SK-MEL-5 (cell line): ENCODE measurements at regions not wholly inside any gene's neighbourhood (a gene's known extent, or its start where the extent isn't known, plus 50 kb on each side); places are given as distances from the start of the nearest gene placed in this dataset.
"Not testable (repeated sequence)": the region's sequence is repeated elsewhere in the genome, so short reads cannot be mapped to it uniquely, and the experiment has no call there.

ENCODE experiments used
- DNase-seq: peaks from one replicate; pipeline ENCODE4 v3.0.0-alpha.2; 2016; ENCODE audit warnings: low read depth, low spot score
- in situ Hi-C: cut with HindIII; loops from 2 replicates; pipeline ENCODE4 v1.10.0; 2016; ENCODE audit warnings: low sequenced_read_pairs, high pct_unique_total_duplicates, low pct_unique_long_range_greater_than_20kb

DNA sequence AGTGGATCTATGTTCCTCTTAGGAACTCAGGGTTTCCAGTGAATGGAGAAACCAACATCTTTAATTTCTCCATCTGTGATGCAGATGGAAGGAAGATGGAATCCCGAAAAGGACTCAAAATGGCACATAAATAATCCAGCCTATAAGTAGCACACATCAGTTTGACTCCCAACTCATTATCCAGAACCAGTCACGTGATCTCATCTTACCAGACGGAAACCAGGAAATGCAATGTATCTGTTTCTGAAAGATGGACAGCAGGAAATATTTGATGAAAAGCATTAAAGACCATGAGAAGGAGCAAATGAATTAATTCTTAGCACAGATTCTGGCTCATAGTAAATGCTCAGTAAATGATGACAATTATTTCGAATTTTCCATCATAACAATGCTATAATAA is 443.1 kb upstream of the FMR1 start:
- in situ Hi-C loops, result no loop called here
- DNase-seq, result no peak

DNA sequence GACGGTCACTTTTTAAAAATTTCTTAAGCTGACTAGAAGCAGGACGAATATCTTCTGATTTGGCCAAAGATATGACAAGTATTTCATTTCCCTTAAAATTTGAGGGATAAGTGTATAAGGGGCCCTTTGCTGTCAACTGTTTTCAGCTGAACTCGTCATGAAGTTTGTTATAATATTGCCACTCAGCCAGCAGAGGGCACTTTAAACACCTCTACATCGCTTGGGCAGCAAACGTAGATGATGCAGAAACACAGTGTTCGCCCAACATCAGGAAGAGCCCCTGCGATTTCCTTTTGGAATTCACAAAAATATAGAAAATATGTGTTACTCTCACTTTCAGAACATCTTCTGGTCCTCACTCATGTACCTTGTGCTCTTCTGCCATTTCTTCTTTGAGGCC is 435.7 kb upstream of the FMR1 start:
- DNase-seq, result peak; percentile 58
- in situ Hi-C loops, result no loop called here

DNA sequence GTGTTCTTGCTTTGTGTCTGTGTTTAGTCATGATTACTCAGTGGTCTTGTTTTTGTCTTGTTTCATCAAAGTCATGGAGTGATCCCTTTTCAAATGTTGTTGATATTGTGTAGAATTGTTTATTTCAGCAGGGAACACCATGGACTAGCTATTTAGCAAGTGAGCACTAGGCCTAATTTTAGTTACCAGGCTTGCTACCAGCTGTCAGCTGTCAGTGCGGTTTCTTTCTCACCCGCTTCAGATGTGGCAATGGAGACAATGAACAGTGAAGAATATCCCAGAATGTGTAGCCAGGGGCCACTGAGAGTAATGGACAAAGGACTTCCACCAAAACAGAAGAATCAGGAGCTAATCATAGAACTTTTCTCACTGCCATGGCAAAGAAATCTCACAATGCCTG is 432.8 kb upstream of the FMR1 start:
- no peak for DNase-seq
- in situ Hi-C loops, result no loop called here

DNA sequence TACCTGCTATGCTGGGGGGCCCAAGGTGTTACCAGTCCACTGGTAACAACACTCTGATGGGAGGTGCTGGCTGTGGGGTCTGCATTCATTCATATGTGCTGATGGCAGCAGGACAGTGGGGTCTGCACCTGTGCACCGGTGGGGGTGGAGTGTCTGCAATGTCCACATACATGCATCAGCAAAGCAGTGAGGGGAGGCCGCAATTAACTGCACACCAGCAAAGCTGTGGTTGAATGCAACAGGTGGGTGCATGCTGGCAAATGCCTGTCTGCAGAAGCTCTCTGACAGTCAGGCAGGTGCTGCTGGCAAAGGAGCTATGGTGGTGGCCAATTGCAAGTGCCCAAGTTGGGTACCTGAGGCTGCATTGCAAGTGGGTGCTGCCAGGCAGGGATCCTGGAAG is 426.5 kb upstream of the FMR1 start:
- in situ Hi-C loops, result no loop called here

DNA sequence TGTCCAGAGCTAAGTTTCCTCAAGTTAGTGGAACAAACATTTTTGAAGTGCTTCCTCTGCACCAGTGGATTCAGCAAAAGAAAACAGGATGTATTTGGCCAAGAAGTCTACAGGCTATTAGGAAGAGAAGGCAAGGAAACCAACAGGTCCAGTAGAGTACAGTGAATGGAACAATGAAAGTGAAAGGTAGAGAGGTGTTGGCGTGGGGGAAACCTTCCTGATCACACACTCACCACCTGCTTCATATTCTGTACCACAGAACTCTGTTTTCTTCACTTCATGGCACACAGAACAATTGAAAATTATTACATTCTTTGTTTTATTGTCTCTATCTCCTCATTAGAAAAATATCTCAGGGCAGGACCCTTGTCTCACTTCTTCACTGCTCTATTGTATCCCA is 417.4 kb upstream of the FMR1 start:
- in situ Hi-C loops, result no loop called here
- DNase-seq, result no peak

More for the DNA sequence above, 426.5 kb upstream of the FMR1 start:
- no peak for DNase-seq

DNA sequence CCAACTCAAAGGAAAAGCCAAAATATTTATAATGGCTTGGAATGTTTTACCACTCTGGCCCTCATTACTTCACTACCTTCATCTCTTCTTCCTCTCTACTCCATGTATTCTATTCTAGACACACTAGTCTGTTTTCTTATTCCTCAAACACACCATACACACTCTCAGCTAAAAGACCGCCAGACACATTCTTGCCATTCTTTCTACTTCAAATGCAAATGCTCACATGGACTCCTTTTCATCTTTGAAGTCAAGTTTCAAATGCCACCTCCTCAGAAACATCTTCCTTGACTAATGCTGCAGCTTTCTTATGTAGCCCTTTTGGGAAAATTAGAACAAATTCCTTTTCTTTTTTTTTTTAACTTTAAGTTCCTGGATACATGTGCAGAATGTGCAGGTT is 412.9 kb upstream of the FMR1 start:
- in situ Hi-C loops, result no loop called here
- no peak for DNase-seq

DNA sequence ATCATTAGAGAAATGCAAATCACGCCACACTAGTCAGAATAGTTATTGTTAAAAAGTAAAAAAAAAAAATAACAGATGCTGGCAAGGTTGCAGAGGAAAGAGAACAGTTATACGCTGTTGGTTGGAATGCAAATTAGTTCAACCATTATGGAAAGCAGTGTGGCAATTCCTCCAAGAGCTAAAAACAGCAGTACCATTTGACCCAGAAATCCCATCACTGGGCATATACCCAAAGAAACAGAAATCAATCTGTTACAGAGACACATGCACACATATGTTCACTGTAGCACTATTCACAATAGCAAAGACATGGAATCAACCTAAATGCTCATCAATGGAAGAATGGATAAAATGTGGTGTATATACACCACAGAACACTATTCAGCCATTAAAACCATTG is 388.7 kb upstream of the FMR1 start:
- in situ Hi-C loops, result no loop called here
- no peak for DNase-seq

DNA sequence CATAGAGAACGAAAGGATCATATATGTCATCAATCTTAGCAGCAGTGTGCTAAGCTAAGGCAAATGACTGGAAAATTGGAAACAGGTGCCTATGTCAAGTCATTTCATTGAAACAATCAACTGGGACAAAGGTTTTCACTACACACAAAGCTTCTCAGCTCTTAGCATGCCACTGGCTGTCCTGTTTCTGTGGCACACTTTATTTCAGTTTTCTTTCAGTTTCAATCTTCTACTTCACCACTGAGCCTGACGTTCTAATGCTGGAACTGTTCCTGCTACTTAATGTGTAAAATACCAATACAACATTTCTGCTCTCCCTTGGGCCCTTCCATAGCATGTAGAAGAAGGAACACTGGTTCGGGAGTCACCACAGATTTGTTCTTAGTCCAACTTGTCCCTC is 378.3 kb upstream of the FMR1 start:
- no peak for DNase-seq
- in situ Hi-C loops, result no loop called here

DNA sequence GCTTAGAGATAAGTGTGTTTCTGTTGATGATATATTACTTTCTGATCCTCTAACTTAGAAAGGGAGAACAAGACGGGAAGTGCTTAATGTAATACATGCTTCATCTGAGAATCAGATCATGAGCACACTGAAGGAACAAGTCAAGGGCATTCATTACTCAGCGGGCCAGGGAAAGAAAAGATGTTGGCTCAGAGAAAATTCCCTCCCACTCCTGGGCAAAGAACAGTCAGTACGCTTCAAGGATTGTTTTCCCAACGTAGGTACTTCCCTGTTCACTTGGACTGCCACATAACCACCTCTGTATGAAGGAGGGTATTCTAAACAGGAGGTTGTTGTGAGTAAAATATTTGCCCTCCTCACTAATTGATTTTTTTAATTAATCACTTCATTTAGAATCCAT is 374.5 kb upstream of the FMR1 start:
- in situ Hi-C loops, result no loop called here
- DNase-seq, result no peak

DNA sequence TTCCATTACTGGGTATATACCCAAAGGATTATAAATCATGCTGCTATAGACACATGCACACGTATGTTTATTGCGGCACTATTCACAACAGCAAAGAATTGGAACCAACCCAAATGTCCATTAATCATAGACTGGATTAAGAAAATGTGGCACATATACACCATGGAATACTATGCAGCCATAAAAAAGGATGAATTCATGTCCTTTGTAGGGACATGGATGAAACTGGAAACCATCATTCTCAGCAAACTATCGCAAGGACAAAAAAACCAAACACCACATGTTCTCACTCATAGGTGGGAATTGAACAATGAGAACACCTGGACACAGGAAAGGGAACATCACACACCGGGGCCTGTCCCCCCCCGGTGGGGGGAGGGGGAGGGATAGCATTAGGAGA is 363.7 kb upstream of the FMR1 start:
- in situ Hi-C loops, DNase-seq: not testable (repeated sequence)

DNA sequence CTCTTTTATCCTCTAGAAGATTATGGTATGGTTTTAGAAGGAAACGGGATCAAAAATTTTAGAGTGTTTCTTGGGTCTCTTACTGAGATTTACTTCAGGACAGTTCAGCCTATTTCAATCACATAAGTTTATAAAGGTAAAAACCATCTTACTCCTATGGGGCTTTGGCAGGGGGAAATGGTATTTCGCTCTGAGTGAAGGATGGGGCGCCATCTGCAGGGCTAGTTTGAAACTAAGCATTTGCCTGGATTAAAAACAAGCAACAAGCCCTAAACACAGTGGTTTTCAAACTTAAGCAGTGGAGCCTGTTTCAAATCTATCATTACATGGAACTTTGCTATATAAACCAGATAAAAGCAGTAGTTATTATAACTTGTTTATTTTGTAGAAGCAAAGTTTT is 361.5 kb upstream of the FMR1 start:
- in situ Hi-C loops, result no loop called here
- peak; percentile 54 for DNase-seq

DNA sequence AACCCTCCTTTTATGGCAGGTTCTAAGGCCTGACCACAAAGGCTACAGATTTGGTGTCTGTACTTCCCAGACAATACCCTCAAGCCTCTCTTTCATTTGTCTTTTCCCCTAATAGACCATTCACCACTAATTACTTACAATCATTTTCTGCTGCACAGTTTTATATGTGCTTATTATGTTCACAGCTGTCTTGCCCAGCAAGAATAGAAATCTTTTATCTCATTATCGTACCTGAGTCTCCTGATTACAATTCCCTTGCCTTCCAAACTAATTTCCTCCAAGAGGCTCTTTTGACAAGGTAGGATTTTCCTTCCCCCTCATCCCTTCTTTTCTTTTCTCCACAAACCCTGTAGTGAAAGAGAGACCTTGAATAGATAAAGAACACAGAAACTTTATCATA is 352.5 kb upstream of the FMR1 start:
- no peak for DNase-seq
- in situ Hi-C loops, result no loop called here

DNA sequence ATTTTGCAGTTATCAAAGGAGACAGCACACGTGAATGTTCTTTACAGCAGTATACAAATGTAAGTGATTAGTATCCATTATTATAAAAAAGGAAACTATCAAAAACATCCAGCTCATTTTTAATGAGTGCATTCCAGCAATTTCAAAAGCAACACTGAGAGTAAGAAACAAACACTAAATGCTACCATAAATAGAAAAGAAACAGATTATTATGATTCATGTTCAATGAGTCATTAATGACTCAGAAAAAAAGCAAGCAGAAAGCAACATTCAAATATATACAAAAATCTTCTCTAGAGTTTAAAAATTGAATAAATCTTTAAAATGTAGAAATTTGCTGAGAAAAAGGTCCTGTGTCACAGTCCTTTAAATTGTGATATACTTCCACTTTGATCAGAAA is 346.5 kb upstream of the FMR1 start:
- DNase-seq, result no peak
- in situ Hi-C loops, result no loop called here

DNA sequence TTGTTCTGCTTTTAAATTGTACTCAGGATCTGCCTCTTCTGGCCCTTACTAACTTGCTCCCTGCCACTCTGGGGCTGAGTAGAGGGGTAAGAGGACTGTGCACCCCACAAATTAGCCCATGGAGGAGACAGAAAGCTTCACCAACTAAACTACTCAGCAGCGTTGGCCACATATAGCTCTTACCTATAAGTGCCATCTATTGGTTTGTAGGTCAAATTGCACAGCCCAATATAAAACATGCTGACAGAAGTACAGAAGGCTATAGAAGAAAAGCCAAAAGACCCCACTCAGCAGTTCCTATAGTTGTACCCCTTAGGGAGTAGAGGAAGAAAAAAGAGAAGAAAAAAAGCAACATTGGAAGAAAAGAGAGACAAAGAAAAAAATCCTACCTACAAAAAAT is 341.2 kb upstream of the FMR1 start:
- DNase-seq, result peak; percentile 52
- in situ Hi-C loops, result no loop called here

DNA sequence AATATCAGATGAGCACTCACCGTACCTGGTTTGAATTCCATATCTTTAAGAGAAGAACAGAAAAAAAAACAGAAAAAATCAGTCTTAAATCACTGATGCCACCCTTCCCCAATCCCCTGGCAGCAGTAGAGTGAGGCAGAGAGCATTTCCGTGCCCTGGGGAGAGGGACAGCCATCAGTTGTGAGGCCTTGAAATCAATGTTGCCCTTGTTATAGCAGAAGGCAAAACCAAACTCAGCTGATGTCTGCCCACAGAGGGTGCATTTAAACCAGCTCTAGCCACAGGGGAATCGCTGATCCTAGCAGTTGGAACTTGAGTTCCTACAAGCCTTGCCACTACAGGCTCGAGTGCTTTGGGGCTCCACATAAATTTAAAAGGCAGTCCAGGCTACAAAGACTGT is 338.5 kb upstream of the FMR1 start:
- in situ Hi-C loops, result no loop called here
- DNase-seq, result peak; percentile 91

DNA sequence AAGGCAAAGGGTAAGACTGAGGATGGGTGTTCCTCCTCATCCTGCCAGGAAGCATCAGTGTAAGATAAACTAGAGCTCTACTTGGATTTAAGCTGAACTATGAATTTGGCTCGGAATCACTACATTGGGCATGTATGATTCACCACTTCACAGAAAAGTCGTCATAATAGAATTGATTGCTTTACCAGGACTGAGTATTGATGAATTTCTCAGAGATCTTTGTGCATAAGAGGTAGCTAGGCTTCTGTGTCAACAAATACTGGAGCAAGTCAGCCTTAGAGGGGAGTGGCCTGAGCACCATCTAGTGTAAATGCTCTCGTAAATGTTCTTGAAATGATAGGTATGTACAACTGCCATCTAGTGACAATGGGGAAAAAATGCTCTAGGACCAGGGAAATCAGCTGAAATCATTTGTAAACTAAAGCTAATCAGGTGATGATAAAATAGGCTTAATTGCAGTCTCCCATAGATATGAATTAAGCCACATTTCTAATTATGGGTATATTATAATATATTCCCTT is 309.5 kb upstream of the FMR1 start:
- in situ Hi-C loops, result no loop called here
- peak; percentile 72 for DNase-seq

DNA sequence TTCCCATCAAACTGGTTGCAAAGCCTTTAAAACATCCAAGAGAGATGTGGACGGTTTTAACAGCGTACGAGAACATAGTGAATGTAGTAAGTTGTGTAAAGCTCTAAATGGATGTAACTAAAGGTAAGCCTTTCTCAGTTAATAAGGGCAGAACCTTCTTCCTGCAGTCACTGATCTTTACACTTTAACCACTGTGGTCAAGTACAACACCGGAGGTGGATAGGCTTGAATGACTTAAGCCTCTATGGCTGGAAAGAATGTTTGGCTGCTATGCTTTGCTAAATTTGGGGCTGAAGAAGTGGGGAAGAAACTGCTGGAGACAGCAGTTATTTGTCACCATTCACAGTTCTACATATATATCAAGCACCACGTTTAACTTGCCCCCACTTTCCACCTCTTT is 285.1 kb upstream of the FMR1 start:
- no peak for DNase-seq
- in situ Hi-C loops, result no loop called here

DNA sequence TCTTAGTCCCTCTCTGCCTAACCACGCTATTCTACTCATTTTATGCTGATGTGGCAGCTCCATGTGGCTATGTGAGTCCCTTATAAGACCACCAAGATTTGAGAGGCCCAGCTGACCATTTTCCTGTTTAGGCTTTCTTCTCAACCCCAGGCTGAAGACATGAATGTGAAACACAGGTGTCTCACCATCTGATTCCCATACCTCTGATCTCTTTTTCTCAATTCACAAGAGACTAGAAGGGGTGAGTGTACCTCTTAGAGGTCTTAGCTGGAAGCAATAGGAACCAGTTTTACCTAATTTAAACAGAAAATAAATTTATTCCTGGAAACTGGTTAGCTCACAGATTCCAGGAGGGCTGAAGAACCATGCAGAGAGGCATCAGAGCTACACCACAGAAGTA is 276.5 kb upstream of the FMR1 start:
- no peak for DNase-seq
- in situ Hi-C loops, result no loop called here

DNA sequence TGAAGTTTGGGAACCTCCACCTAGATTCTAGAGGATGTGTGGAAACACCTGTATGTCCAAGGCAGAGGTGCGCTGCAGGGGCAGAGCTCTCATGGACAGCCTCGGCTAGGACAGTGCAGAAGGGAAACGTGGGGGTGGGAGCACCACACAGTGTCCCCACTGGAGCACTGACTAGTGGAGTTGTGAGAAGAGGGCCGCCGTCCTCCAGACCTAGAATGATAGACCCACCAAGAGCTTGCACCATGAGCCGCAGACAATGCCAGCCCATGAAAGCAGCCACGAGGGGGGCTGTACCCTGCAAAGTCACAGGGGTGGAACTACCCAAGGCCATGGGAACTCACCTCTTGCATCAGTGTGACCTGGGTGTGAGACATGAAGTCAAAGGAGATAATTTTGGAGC is 274.5 kb upstream of the FMR1 start:
- in situ Hi-C loops, result no loop called here
- no peak for DNase-seq

DNA sequence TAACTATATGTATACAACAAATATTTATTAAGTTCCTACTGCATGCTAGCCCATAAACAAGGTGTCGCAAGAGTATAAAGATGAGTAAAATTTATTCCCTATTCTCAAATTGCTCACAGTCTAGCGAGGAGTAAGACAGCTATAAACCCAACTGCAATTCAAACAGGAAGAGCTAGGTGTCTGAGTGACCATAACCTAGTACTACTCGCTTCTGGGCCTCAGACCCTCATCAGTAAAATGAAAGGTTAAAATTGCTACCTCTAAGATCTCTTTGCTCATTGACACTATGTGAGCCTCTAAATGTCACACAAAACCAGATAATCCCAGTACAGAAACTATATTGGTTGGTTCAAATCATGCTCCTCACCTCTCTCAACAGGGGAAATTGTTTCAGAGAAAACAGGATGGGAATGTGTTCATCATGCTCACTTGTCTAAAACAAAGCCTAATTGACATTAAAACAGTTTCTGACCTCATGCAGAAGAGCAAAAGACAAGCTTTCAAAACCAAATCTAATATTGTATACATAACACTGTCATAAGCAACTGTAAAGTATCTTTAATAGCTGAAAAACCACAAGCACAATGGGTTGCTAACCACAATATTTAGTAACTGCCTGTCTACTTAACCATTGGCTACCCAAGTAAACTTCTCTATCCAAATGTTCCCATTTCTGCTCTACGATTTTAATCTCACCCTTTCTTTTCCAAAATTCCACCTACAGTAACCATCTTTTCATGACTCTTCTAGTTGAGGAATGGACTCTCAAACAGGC is 264.6 kb upstream of the FMR1 start:
- in situ Hi-C loops, result no loop called here
- DNase-seq, result no peak
